Left ventricle myocardium inferior (tissue), 1 donor: ENCODE measurements at regions not wholly inside any gene's neighbourhood (a gene's known extent, or its start where the extent isn't known, plus 50 kb on each side); places are given as distances from the start of the nearest gene placed in this dataset.

Source experiments
- DNase-seq: peaks from one replicate; pipeline ENCODE4 v3.0.0-alpha.2; 2020
- H3K27ac ChIP-seq: fragments of 200-600 bp; replicated peaks from 2 replicates; pipeline ENCODE4 v1.8.0; 2021
- H3K27me3 ChIP-seq: fragments of 200-600 bp; 2 replicates; pipeline ENCODE4 v1.8.0; 2021; ENCODE audit warnings: low read depth
- H3K36me3 ChIP-seq: fragments of 200-600 bp; 2 replicates; pipeline ENCODE4 v1.8.0; 2021
- H3K4me1 ChIP-seq: fragments of 200-600 bp; 2 replicates; pipeline ENCODE4 v1.8.0; 2021
- H3K4me3 ChIP-seq: fragments of 200-600 bp; 2 replicates; pipeline ENCODE4 v1.8.0; 2021; ENCODE audit warnings: mild to moderate bottlenecking, moderate library complexity
- H3K9me3 ChIP-seq: fragments of 200-600 bp; replicated peaks from 2 replicates; pipeline ENCODE4 v1.8.0; 2021
- intact Hi-C: fragments of 100-400 bp; cut with micrococcal nuclease; formaldehyde crosslinking; loops from one replicate; pipeline ENCODE4 v1.11.0; 2022
- TF ChIP-seq, protein P1 (sequence below): fragments of 200-600 bp; IDR thresholded peaks from 2 replicates; pipeline ENCODE4 v1.8.0; 2021; ENCODE audit warnings: antibody characterized with exemption, mild to moderate bottlenecking, borderline replicate concordance
- donor health status: DM: no; HTN: yes; CAD: no; lungs with severe emphysema.

DNA sequence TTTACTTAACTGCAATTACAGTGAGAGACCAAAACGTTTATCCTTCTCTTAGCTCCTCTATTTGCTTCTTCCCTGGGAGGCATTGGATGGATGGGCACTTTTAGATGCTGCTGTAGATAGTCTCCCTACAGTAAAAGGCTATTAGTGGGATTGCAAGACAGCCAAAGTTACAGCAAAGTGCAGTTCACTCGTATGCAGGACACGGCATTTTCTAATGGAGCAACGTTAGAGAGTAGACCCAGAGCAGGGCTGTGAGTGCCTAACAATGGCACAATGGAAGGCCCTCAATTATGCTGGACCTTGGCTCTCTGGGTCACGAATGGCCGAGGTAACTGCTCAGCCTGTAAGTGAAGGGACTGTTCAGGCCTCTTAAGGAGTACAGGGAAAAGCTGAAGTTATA lies 605.8 kb upstream of the NOX3 start:
- TF ChIP-seq, protein P1, sequence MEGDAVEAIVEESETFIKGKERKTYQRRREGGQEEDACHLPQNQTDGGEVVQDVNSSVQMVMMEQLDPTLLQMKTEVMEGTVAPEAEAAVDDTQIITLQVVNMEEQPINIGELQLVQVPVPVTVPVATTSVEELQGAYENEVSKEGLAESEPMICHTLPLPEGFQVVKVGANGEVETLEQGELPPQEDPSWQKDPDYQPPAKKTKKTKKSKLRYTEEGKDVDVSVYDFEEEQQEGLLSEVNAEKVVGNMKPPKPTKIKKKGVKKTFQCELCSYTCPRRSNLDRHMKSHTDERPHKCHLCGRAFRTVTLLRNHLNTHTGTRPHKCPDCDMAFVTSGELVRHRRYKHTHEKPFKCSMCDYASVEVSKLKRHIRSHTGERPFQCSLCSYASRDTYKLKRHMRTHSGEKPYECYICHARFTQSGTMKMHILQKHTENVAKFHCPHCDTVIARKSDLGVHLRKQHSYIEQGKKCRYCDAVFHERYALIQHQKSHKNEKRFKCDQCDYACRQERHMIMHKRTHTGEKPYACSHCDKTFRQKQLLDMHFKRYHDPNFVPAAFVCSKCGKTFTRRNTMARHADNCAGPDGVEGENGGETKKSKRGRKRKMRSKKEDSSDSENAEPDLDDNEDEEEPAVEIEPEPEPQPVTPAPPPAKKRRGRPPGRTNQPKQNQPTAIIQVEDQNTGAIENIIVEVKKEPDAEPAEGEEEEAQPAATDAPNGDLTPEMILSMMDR, result no peak
- Histone ChIP-seq H3K27ac (no peak overlapping the region), H3K4me1 (peaks cover 13% of the 10 kb centered on the region), H3K36me3 (no peaks in the 10 kb centered on the region), H3K9me3 (peaks cover 2% of the 10 kb centered on the region), H3K4me3 (no peak overlapping the region), H3K27me3 (no peaks in the 10 kb centered on the region)
- DNase-seq, result no peak
- intact Hi-C loops, result no loop called here

DNA sequence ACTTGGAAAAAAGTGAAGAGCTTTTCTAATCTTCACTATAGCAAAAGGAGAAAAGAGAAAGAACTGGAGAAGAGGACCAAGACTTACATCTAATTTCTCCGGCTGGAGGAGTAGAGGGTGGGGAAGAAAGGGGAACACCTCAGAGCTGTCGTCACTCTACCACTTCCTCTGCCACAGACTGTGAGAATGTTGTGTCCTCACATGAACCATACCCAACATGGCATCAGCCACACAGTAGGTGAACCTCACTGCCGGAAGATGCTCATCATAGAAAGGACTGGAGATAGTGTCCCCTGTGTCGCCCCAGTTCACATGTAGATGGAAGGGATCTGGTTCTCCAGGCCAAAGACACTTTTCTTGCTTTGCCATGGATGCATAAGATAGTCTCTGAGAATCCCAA lies 604.4 kb upstream of the NOX3 start:
- intact Hi-C loops, result no loop called here
- Histone ChIP-seq H3K27ac (no peak overlapping the region), H3K4me3 (no peak overlapping the region), H3K36me3 (no peaks in the 10 kb centered on the region), H3K4me1 (peaks cover 13% of the 10 kb centered on the region), H3K27me3 (no peaks in the 10 kb centered on the region), H3K9me3 (peaks cover 11% of the 10 kb centered on the region)
- no peak for DNase-seq
- TF ChIP-seq, protein P1, result no peak

DNA sequence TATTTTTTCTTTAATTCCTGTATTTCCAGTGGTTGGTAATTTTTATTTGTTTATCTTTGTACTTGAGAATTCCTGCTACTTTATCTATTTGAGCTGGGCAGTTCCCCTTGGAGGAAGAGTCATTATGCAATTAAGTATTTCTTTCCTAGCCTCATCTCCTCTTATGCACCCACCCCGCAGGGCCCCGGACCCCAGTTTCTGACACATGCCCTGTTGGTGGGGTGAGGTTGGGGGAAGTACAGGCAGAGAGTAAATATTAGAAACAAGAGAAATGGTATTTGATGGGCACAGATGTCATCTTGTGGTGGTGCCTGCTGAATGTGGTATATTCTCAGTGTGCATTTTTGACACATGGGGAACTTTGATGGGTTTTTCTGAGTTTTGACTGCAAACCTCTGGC lies 602.7 kb upstream of the NOX3 start:
- Histone ChIP-seq H3K27ac (no peak overlapping the region), H3K4me3 (no peak overlapping the region), H3K27me3 (no peaks in the 10 kb centered on the region), H3K36me3 (no peaks in the 10 kb centered on the region), H3K4me1 (peaks cover 13% of the 10 kb centered on the region), H3K9me3 (peaks cover 11% of the 10 kb centered on the region)
- DNase-seq, result no peak
- TF ChIP-seq, protein P1, result no peak
- intact Hi-C loops, result no loop called here

DNA sequence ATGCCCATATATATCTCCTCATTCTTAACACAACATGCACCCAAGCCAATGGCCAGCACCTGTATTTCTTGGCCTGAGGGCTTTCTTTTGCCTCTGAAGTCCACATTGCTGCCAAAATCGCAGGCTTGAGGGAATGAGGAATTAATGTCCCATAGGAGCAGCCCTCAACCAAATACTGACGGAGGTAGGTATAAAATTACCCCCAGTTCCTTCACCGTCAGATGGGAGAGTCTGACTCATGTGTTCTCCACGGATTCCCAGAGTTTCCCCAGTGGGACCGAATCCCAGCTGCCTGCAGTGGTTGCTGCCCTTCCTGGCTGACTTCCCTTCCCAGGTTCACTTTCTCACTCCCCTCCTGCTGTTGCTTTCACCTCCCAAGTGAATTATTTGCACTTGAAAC lies 602.2 kb upstream of the NOX3 start:
- TF ChIP-seq, protein P1, result no peak
- intact Hi-C loops, result no loop called here
- no peaks in the 10 kb centered on the region for H3K36me3 ChIP-seq
- H3K9me3 ChIP-seq, result peaks cover 11% of the 10 kb centered on the region
- H3K4me3 ChIP-seq, result no peak overlapping the region
- no peak overlapping the region for H3K27ac ChIP-seq
- H3K4me1 ChIP-seq, result peaks cover 13% of the 10 kb centered on the region
- DNase-seq, result no peak
- H3K27me3 ChIP-seq, result no peaks in the 10 kb centered on the region

DNA sequence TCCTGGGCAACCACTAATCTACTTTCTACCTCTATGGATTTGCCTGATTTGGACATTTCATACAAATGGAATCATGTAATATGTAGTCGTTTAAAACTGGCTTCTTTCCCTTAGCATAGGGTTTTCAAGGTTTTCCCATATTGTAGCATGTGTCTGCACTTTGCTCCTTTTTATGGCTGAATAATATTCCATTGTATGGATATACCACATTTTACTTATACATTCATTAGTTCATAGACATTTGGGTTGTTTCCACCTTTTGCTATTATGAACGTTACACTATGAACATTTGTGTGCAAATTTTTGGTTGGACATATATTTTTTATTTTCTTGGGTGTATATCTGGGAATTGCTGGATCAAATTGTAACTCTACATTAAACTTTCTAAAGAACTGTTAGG lies 600.4 kb upstream of the NOX3 start:
- H3K4me3 ChIP-seq, result no peak overlapping the region
- intact Hi-C loops, result no loop called here

More for the DNA sequence above, 600.4 kb upstream of the NOX3 start:
- Histone ChIP-seq H3K4me1 (no peaks in the 10 kb centered on the region), H3K27me3 (no peaks in the 10 kb centered on the region), H3K27ac (no peak overlapping the region), H3K9me3 (peaks cover 11% of the 10 kb centered on the region), H3K36me3 (no peaks in the 10 kb centered on the region)
- TF ChIP-seq, protein P1, result no peak
- no peak for DNase-seq
